Mesenchymal stem cell (in vitro differentiated cells and primary cell): ENCODE measurements at regions not wholly inside any gene's neighbourhood (a gene's known extent, or its start where the extent isn't known, plus 50 kb on each side); places are given as distances from the start of the nearest gene placed in this dataset.

ENCODE experiments used
- DNase-seq: peaks from one replicate; pipeline ENCODE4 v3.0.0-alpha.2; 2013
- H2AFZ ChIP-seq: one replicate; pipeline ENCODE4 v1.6.1; 2013; ENCODE audit warnings: low read depth, mild to moderate bottlenecking, control low read depth, inconsistent platforms, low read length, moderate library complexity
- H2AK5ac ChIP-seq: 2 replicates; pipeline ENCODE4 v1.6.1; 2013; ENCODE audit warnings: low read length, moderate library complexity, mild to moderate bottlenecking, inconsistent platforms; ENCODE audit not compliant: severe bottlenecking
- H2BK120ac ChIP-seq: one replicate; pipeline ENCODE4 v1.6.1; 2013; ENCODE audit warnings: low read depth, mild to moderate bottlenecking, inconsistent platforms, low read length, moderate library complexity
- H2BK12ac ChIP-seq, 2 experiments: one replicate each; pipeline ENCODE4 v1.6.1; 2013; ENCODE audit warnings: inconsistent platforms in 2 of 2, low read length in 2 of 2, mild to moderate bottlenecking in 2 of 2, moderate library complexity in 2 of 2, control low read depth in 1 of 2
- H2BK15ac ChIP-seq: one replicate; pipeline ENCODE4 v1.6.1; 2013; ENCODE audit warnings: mild to moderate bottlenecking, low read depth, inconsistent platforms; ENCODE audit not compliant: poor library complexity, severe bottlenecking
- H2BK5ac ChIP-seq: 2 replicates; pipeline ENCODE4 v1.6.1; 2013; ENCODE audit warnings: low read depth, mild to moderate bottlenecking, low read length, control low read depth, inconsistent platforms; ENCODE audit not compliant: poor library complexity, severe bottlenecking
- H3K14ac ChIP-seq, 2 experiments: one replicate each; pipeline ENCODE4 v1.6.1; 2013; ENCODE audit warnings: inconsistent platforms in 2 of 2, low read length in 2 of 2, control low read depth in 1 of 2, mild to moderate bottlenecking in 1 of 2, moderate library complexity in 1 of 2
- H3K18ac ChIP-seq, 2 experiments: one replicate each; pipeline ENCODE4 v1.6.1; 2013; ENCODE audit warnings: inconsistent platforms in 2 of 2, low read length in 2 of 2, control low read depth in 1 of 2, low read depth in 1 of 2, mild to moderate bottlenecking in 1 of 2
- H3K23ac ChIP-seq, 2 experiments: one replicate each; pipeline ENCODE4 v1.6.1; 2013; ENCODE audit warnings: inconsistent platforms in 2 of 2, low read length in 2 of 2, mild to moderate bottlenecking in 2 of 2, moderate library complexity in 2 of 2, control low read depth in 1 of 2
- H3K27ac ChIP-seq: 2 replicates; pipeline ENCODE4 v1.5.1; 2013; ENCODE audit warnings: mild to moderate bottlenecking, moderate library complexity, low read length, control low read depth, inconsistent platforms; ENCODE audit not compliant: poor library complexity, severe bottlenecking
- H3K27me3 ChIP-seq, 2 experiments: 2 replicates each; pipeline versions ENCODE4 v1.6.1 to v1.7.0; 2013; ENCODE audit warnings: low read length in 2 of 2, mild to moderate bottlenecking in 2 of 2, moderate library complexity in 2 of 2, control low read depth in 1 of 2, inconsistent platforms in 1 of 2; ENCODE audit not compliant: control insufficient read depth in 1 of 2, insufficient read depth in 1 of 2
- H3K36me3 ChIP-seq, 2 experiments: 2 replicates each; pipeline versions ENCODE4 v1.6.1 to v1.7.0; 2013; ENCODE audit warnings: low read length in 2 of 2, control low read depth in 1 of 2, inconsistent platforms in 1 of 2, low read depth in 1 of 2, mild to moderate bottlenecking in 1 of 2; ENCODE audit not compliant: insufficient read depth in 2 of 2, control insufficient read depth in 1 of 2
- H3K4ac ChIP-seq, 2 experiments: one replicate each; pipeline ENCODE4 v1.6.1; 2013; ENCODE audit warnings: inconsistent platforms in 2 of 2, low read length in 2 of 2, mild to moderate bottlenecking in 2 of 2, moderate library complexity in 2 of 2, control low read depth in 1 of 2, low read depth in 1 of 2
- H3K4me1 ChIP-seq: 2 replicates; pipeline ENCODE4 v1.6.1; 2013; ENCODE audit warnings: low read depth, low read length, control low read depth; ENCODE audit not compliant: control insufficient read depth, insufficient read depth
- H3K4me2 ChIP-seq: 2 replicates; pipeline ENCODE4 v1.6.1; 2013; ENCODE audit warnings: low read length, mild to moderate bottlenecking, inconsistent platforms; ENCODE audit not compliant: poor library complexity, severe bottlenecking
- H3K4me3 ChIP-seq, 2 experiments: 2 replicates each; pipeline versions ENCODE4 v1.5.1 to v1.7.0; 2013; ENCODE audit warnings: low read length in 2 of 2, mild to moderate bottlenecking in 2 of 2, control low read depth in 1 of 2, low read depth in 1 of 2; ENCODE audit not compliant: insufficient read depth in 1 of 2
- H3K79me1 ChIP-seq: replicated peaks from 2 replicates; pipeline ENCODE4 v1.6.1; 2013; ENCODE audit warnings: mild to moderate bottlenecking, control low read depth, low read length, inconsistent platforms; ENCODE audit not compliant: poor library complexity, severe bottlenecking
- H3K9ac ChIP-seq: 2 replicates; pipeline ENCODE4 v1.7.0; 2013; ENCODE audit warnings: mild to moderate bottlenecking, low read length, moderate library complexity
- H3K9me3 ChIP-seq: 2 replicates; pipeline ENCODE4 v1.7.0; 2013; ENCODE audit warnings: mild to moderate bottlenecking, low read length; ENCODE audit not compliant: control insufficient read depth
- H4K8ac ChIP-seq: one replicate; pipeline ENCODE4 v1.6.1; 2013; ENCODE audit warnings: inconsistent platforms, mild to moderate bottlenecking, low read length, moderate library complexity
- H4K91ac ChIP-seq: one replicate; pipeline ENCODE4 v1.6.1; 2013; ENCODE audit warnings: mild to moderate bottlenecking, low read length, inconsistent platforms
- WGBS: methylation state at CpG from one replicate; pipeline ENCODE4 v1.1.7; 2013; ENCODE audit warnings: mixed read lengths; 5-methylcytosine and 5-hydroxymethylcytosine counted together

DNA sequence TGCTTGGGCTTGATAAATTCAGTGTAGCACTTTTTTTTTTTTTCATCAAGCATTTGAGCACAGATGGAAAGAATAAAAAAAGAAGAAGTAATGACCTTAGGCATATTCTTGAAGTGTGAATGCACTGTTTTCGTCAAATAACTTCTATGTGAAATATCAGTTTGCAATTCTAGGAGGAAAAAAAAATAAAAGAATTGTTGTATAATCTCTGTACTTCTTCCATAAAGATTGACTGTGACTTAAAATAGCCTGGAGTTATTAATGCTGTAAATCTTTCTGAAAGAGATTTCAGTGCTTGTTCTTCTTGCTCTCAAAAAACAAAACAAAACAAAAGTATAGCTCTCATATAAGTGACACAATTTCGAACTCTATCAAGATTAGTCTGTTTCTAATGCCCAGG lies 536.9 kb upstream of the ZNF608 start:
- Histone ChIP-seq H2BK15ac (no peak overlapping the region), H4K91ac (no peak overlapping the region), H4K8ac (no peak overlapping the region), H3K4me2 (no peak overlapping the region), H2BK5ac (no peak overlapping the region), H3K9me3 (no peaks in the 10 kb centered on the region), H3K14ac (no peak overlapping the region), H3K4ac (no peak overlapping the region), H3K23ac (no peak overlapping the region), H3K4me1 (no peaks in the 10 kb centered on the region), H3K36me3 (no peaks in the 10 kb centered on the region), H2AK5ac (no peak overlapping the region), H3K27me3 (no peaks in the 10 kb centered on the region), H2AFZ (no peak overlapping the region), H3K27ac (no peak overlapping the region), H3K18ac (no peak overlapping the region), H2BK120ac (no peak overlapping the region), H2BK12ac (no peak overlapping the region), H3K4me3 (no peak overlapping the region), H3K79me1 (no peaks in the 10 kb centered on the region), H3K9ac (no peak overlapping the region)
- no peak for DNase-seq
- no CpG with 5 or more reads among the region's 2 CpGs for WGBS

DNA sequence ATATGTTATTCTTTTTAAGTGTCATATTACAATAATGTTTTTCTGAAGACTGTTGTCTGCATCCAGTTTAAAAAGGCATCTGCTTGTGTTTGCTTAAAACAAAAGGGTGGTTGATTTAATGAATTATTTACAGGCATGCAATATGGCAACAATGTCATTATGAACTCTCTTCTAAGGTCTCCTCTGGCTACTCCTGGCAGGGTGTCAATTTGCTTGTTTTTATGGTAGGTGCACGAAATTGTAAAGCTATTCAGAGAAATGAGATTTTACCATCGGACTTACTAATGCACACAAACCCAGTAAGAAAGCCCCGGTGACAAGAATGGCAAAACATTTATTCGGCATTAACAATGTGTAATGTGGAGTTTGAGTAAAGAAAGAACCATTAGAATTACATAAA lies 539.8 kb upstream of the ZNF608 start:
- H2AK5ac ChIP-seq = no peak overlapping the region
- no peak overlapping the region for H2BK5ac ChIP-seq
- H3K4me2 ChIP-seq = no peak overlapping the region
- no peak overlapping the region for H2BK120ac ChIP-seq
- H3K9ac ChIP-seq = no peak overlapping the region
- H3K79me1 ChIP-seq = no peaks in the 10 kb centered on the region
- H4K8ac ChIP-seq = no peak overlapping the region
- no peaks in the 10 kb centered on the region for H3K27me3 ChIP-seq
- no peak overlapping the region for H2BK12ac ChIP-seq
- H3K27ac ChIP-seq = no peak overlapping the region
- H3K36me3 ChIP-seq = no peaks in the 10 kb centered on the region
- H2BK15ac ChIP-seq = no peak overlapping the region
- DNase-seq = no peak
- H3K14ac ChIP-seq = no peak overlapping the region
- no peaks in the 10 kb centered on the region for H3K9me3 ChIP-seq
- no peak overlapping the region for H3K4me3 ChIP-seq
- 87% methylated on average over 3 of the region's 4 CpGs for WGBS
- no peaks in the 10 kb centered on the region for H3K4me1 ChIP-seq
- no peak overlapping the region for H2AFZ ChIP-seq
- H3K4ac ChIP-seq = no peak overlapping the region
- no peak overlapping the region for H4K91ac ChIP-seq
- H3K23ac ChIP-seq = no peak overlapping the region
- no peak overlapping the region for H3K18ac ChIP-seq

DNA sequence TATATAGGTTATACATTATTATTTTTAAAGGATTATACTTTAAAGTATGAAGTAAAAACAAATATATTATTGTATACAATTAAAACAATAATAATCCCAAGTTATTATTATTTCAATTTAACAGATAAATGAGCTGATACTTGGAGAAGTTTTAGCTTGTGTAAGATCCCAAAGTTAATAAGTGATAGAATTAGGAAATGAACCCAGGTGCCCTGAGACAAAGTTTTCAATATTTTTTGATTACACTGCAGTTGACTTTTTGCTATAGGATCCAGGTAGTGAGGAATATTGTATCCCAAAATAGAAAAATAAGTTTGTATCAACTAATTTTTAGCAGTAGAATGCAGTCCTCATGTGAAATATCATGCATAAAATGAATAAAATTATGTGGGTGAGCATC lies 543.2 kb upstream of the ZNF608 start:
- Histone ChIP-seq H3K9me3 (no peaks in the 10 kb centered on the region), H2AK5ac (no peak overlapping the region), H4K8ac (no peak overlapping the region), H3K27me3 (no peaks in the 10 kb centered on the region), H3K23ac (no peak overlapping the region), H2BK15ac (no peak overlapping the region), H3K79me1 (no peaks in the 10 kb centered on the region), H3K36me3 (no peaks in the 10 kb centered on the region), H4K91ac (no peak overlapping the region), H3K4ac (no peak overlapping the region), H2BK12ac (no peak overlapping the region), H2AFZ (no peak overlapping the region), H3K4me1 (no peaks in the 10 kb centered on the region), H3K4me3 (no peak overlapping the region), H3K4me2 (no peak overlapping the region), H2BK5ac (no peak overlapping the region), H3K14ac (no peak overlapping the region), H3K27ac (no peak overlapping the region), H2BK120ac (no peak overlapping the region), H3K18ac (no peak overlapping the region), H3K9ac (no peak overlapping the region)
- DNase-seq = no peak

DNA sequence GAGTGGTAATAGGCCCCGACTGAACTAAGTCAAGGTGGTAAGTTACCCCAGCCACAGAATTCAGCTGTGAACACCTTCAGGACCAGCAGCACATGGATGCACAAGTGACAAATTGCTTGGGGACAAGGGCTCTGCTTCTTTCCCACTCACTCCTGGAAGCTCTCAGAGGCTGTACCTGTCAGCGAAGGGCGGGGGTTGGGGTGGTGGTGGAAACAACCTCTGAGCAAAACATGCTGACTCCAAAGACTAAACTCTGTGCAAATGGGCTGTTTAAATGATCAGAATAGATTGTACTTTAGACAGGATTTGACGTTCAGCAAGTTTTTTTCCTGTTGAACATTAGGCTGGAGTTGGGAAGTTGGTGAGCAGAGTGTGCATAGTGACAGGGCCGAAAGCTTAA lies 544.5 kb upstream of the ZNF608 start:
- H2AFZ ChIP-seq = no peak overlapping the region
- no peak for DNase-seq
- H3K79me1 ChIP-seq = no peaks in the 10 kb centered on the region
- no peaks in the 10 kb centered on the region for H3K36me3 ChIP-seq
- no peak overlapping the region for H2BK12ac ChIP-seq
- no peak overlapping the region for H3K4ac ChIP-seq
- 89% methylated on average over 5 of the region's 5 CpGs for WGBS
- no peak overlapping the region for H3K23ac ChIP-seq
- H3K4me1 ChIP-seq = peaks cover 2% of the 10 kb centered on the region
- no peak overlapping the region for H3K4me3 ChIP-seq
- H3K18ac ChIP-seq = no peak overlapping the region
- no peak overlapping the region for H3K4me2 ChIP-seq
- no peak overlapping the region for H3K27ac ChIP-seq
- H4K8ac ChIP-seq = no peak overlapping the region
- no peaks in the 10 kb centered on the region for H3K27me3 ChIP-seq
- no peak overlapping the region for H3K9ac ChIP-seq
- H2AK5ac ChIP-seq = no peak overlapping the region
- H4K91ac ChIP-seq = no peak overlapping the region
- no peak overlapping the region for H2BK120ac ChIP-seq
- H3K14ac ChIP-seq = no peak overlapping the region
- no peaks in the 10 kb centered on the region for H3K9me3 ChIP-seq
- no peak overlapping the region for H2BK15ac ChIP-seq
- H2BK5ac ChIP-seq = no peak overlapping the region
